SU-DHL-6 (cell line): ENCODE measurements at regions not wholly inside any gene's neighbourhood (a gene's known extent, or its start where the extent isn't known, plus 50 kb on each side); places are given as distances from the start of the nearest gene placed in this dataset.

Experiments
- H2AFZ ChIP-seq: fragments of 200-600 bp; sonication (generic); 2 replicates; pipeline ENCODE4 v1.6.1; 2014; ENCODE audit warnings: low read depth, mild to moderate bottlenecking, moderate library complexity, mixed read lengths, antibody characterized with exemption, low read length; ENCODE audit not compliant: severe bottlenecking
- H3F3A ChIP-seq: fragments of 200-600 bp; shearing (Covaris generic); 2 replicates; pipeline ENCODE4 v1.6.0; 2016; ENCODE audit warnings: antibody characterized with exemption, mild to moderate bottlenecking; ENCODE audit not compliant: insufficient read depth
- H3K27ac ChIP-seq: fragments of 200-600 bp; sonication (generic); 2 replicates; pipeline ENCODE4 v1.5.1; 2016; ENCODE audit warnings: low read depth, mild to moderate bottlenecking, low read length, moderate library complexity, mixed read lengths
- H3K27me3 ChIP-seq: fragments of 200-600 bp; sonication (generic), shearing (Covaris generic); 2 replicates; pipeline ENCODE4 v1.6.0; 2014; ENCODE audit warnings: mild to moderate bottlenecking, low read length
- H3K36me3 ChIP-seq: fragments of 200-600 bp; sonication (generic); 2 replicates; pipeline ENCODE4 v1.6.1; 2014; ENCODE audit warnings: mild to moderate bottlenecking, low read length, mixed read lengths
- H3K4me2 ChIP-seq: fragments of 300-600, 200-600 bp; shearing (Covaris generic), sonication (generic); 2 replicates; pipeline ENCODE4 v1.6.0; 2014; ENCODE audit warnings: low read length, low read depth, mild to moderate bottlenecking; ENCODE audit not compliant: poor library complexity, severe bottlenecking
- H3K4me3 ChIP-seq: fragments of 200-600 bp; sonication (generic); 2 replicates; pipeline ENCODE4 v1.5.1; 2014; ENCODE audit warnings: antibody characterized with exemption, low read length, mild to moderate bottlenecking, mixed read lengths; ENCODE audit not compliant: insufficient read depth, poor library complexity, severe bottlenecking
- H3K79me2 ChIP-seq: fragments of 200-600 bp; sonication (generic); 2 replicates; pipeline ENCODE4 v1.6.1; 2014; ENCODE audit warnings: mild to moderate bottlenecking, low read length, moderate library complexity; ENCODE audit not compliant: insufficient read depth
- H3K9ac ChIP-seq: fragments of 200-600 bp; sonication (generic); 2 replicates; pipeline ENCODE4 v1.7.0; 2014; ENCODE audit warnings: mild to moderate bottlenecking, low read length
- H3K9me2 ChIP-seq: fragments of 200-600 bp; sonication (generic); replicated peaks from 2 replicates; pipeline ENCODE4 v1.6.1; 2014; ENCODE audit warnings: low read length; ENCODE audit not compliant: insufficient read depth
- H3K9me3 ChIP-seq: fragments of 200-600 bp; sonication (generic); 2 replicates; pipeline ENCODE4 v1.6.1; 2014; ENCODE audit warnings: low read length, mixed read lengths; ENCODE audit not compliant: insufficient read depth
- H4K20me1 ChIP-seq: fragments of 200-600 bp; sonication (generic); 2 replicates; pipeline ENCODE4 v1.6.1; 2014; ENCODE audit warnings: low read depth, mild to moderate bottlenecking, antibody characterized with exemption, low read length, moderate library complexity, mixed read lengths
- CTCF ChIP-seq: fragments of 200-600 bp; sonication (generic); IDR thresholded peaks from one replicate; pipeline ENCODE4 v1.5.1; 2017; ENCODE audit warnings: antibody characterized with exemption, mild to moderate bottlenecking, low read length, moderate library complexity; ENCODE audit not compliant: insufficient read depth, poor library complexity, severe bottlenecking
- EZH2phosphoT487 ChIP-seq: fragments of 200-600 bp; sonication (generic), shearing (Covaris generic); conservative IDR thresholded peaks from 2 replicates; pipeline ENCODE4 v1.6.1; 2018; ENCODE audit warnings: mild to moderate bottlenecking, antibody characterized with exemption, low read length, moderate library complexity, mixed read lengths

DNA sequence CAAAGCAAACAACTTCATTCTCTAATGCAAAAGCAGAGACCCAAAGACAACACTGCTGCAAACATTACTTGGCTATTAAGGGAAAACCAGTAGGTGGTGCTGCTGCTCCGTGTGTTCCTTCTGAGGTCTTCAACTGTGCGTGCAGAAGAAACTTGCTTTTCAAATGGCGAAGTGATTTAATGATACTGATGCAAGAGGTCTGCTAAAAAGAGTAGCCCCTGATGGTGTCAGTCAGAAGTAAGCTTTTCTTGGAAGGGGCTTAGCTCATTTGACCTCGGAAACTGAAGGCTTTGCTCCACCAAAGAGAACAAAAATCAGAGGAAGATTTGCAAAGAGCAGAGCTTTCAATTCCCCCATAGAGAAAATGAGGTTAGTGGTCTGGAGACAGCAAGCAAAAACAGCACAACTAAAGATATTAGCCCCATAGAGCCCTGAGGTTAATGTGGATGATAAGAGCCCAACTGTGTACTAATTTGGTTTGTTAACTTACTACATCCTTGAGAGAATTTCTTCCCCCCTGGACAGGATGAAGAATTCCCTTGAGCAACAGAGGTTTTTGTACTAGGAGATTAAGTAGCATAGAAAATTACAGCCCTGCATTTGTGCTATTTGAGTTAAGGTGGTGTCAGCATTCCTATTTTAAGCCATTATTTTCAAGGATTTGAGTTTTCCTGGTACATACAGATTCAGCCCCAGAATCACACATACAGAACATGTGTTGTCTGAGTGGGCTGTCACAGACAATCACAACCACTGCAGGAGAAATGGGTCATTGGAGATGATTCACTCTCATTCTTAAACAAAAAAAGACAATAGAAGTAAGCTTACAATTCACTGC, 153.2 kb upstream of the C9orf72 start:
- Histone ChIP-seq H3K4me3 (no peak overlapping the region), H3K27me3 (no peaks in the 10 kb centered on the region), H3K27ac (no peak overlapping the region), H3K9me3 (no peaks in the 10 kb centered on the region), H3F3A (no peaks in the 10 kb centered on the region), H3K9ac (no peak overlapping the region), H2AFZ (no peak overlapping the region), H3K4me2 (no peak overlapping the region), H3K36me3 (no peaks in the 10 kb centered on the region), H3K79me2 (no peaks in the 10 kb centered on the region), H3K9me2 (no peaks in the 10 kb centered on the region), H4K20me1 (no peaks in the 10 kb centered on the region)
- TF ChIP-seq EZH2phosphoT487 (no peak), CTCF (peak; percentile 51)

GRCh38 chr9:27732494-27732893, 159.2 kb upstream of the C9orf72 start:
- Histone ChIP-seq H3K4me2 (no peak overlapping the region), H3K4me3 (no peak overlapping the region), H3K27me3 (no peaks in the 10 kb centered on the region), H3F3A (no peaks in the 10 kb centered on the region), H4K20me1 (no peaks in the 10 kb centered on the region), H3K36me3 (no peaks in the 10 kb centered on the region), H3K9me2 (no peaks in the 10 kb centered on the region), H3K27ac (no peak overlapping the region), H3K79me2 (no peaks in the 10 kb centered on the region), H3K9me3 (no peaks in the 10 kb centered on the region), H2AFZ (no peak overlapping the region), H3K9ac (no peak overlapping the region)
- TF ChIP-seq EZH2phosphoT487 (no peak), CTCF (no peak)

DNA sequence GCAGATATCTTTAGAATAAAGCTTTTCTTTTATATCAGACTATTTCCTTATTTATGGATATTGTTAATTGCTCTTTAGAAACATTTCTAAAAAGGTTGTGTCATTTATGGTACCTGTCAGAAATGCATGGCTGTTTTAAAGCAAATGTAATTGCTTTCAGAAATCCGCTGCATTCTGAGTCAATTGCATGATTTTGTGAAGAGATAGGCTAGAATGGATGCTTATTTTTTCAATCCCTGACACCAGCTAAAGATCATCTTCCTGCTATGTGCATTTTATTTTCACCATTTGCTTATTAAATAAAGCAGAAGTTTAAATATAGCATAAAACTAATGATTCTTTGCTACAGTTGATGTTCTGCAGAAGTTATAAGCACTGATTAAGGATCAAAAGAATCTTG, 170.2 kb upstream of the C9orf72 start:
- Histone ChIP-seq H3K27ac (no peak overlapping the region), H4K20me1 (no peaks in the 10 kb centered on the region), H3K9me3 (no peaks in the 10 kb centered on the region), H3F3A (no peaks in the 10 kb centered on the region), H2AFZ (no peak overlapping the region), H3K9ac (no peak overlapping the region), H3K9me2 (no peaks in the 10 kb centered on the region), H3K36me3 (no peaks in the 10 kb centered on the region), H3K27me3 (no peaks in the 10 kb centered on the region), H3K4me3 (no peak overlapping the region), H3K4me2 (no peak overlapping the region), H3K79me2 (no peaks in the 10 kb centered on the region)
- TF ChIP-seq CTCF (no peak), EZH2phosphoT487 (no peak)
